Endothelial cell of umbilical vein (primary cell): ENCODE measurements at regions not wholly inside any gene's neighbourhood (a gene's known extent, or its start where the extent isn't known, plus 50 kb on each side); places are given as distances from the start of the nearest gene placed in this dataset.

Experiments
- BruUV-seq: library from RNA; stranded (reverse); fragments of 400-500 nt; replicated peaks from 2 replicates; lab custom pipeline; 2021; lab: Mats Ljungman, UMichigan
- CTCF ChIA-PET: fragments of 300-600, 350-600 bp; sonication (Branson Sonifier 250); formaldehyde crosslinking; loops from one replicate; lab custom pipeline; 2021; ENCODE audit warnings: antibody characterized with exemption, inconsistent platforms; lab: Charles Lee
- POLR2A ChIA-PET: fragments of 300-600, 350-600 bp; sonication (Branson Sonifier 250); formaldehyde crosslinking; loops from one replicate; lab custom pipeline; 2021; ENCODE audit warnings: antibody characterized with exemption, inconsistent platforms; lab: Charles Lee
- DNase-seq: peaks from one replicate; pipeline ENCODE4 v3.0.0-alpha.2; 2011; ENCODE audit warnings: low read depth, low spot score
- FAIRE-seq: peaks from 2 replicates; lab custom pipeline; 2011; peaks lifted over from hg19 to GRCh38; lab: Jason Lieb, UNC
- H2AFZ ChIP-seq: 2 replicates; pipeline ENCODE4 v1.6.0; 2012; ENCODE audit warnings: low read depth, low read length, control low read depth, inconsistent platforms
- H3K27ac ChIP-seq: 2 replicates; pipeline ENCODE4 v1.5.1; 2011; ENCODE audit warnings: low read depth, mild to moderate bottlenecking, control low read depth, low read length, moderate library complexity; ENCODE audit not compliant: insufficient read depth
- H3K27me3 ChIP-seq, 2 experiments: 2 replicates each; pipeline versions ENCODE4 v1.6.0 to v1.6.1; 2011; ENCODE audit warnings: low read length in 2 of 2, mixed read lengths in 1 of 2; ENCODE audit not compliant: control insufficient read depth in 2 of 2, insufficient read depth in 2 of 2
- H3K36me3 ChIP-seq, 2 experiments: 2 replicates in 1 of 2; 3 replicates in 1 of 2; pipeline ENCODE4 v1.5.1; 2011; ENCODE audit warnings: low read length in 2 of 2, mild to moderate bottlenecking in 1 of 2, moderate library complexity in 1 of 2; ENCODE audit not compliant: control insufficient read depth in 2 of 2, insufficient read depth in 2 of 2; ENCODE audit errors: extremely low read depth in 1 of 2
- H3K4me1 ChIP-seq: 3 replicates; pipeline ENCODE4 v1.5.1; 2011; ENCODE audit warnings: mild to moderate bottlenecking, low read length; ENCODE audit not compliant: control insufficient read depth, insufficient read depth; ENCODE audit errors: extremely low read depth
- H3K4me2 ChIP-seq: 2 replicates; pipeline ENCODE4 v1.6.1; 2011; ENCODE audit warnings: low read length, control low read depth, mixed read lengths; ENCODE audit not compliant: insufficient read depth
- H3K4me3 ChIP-seq, 3 experiments: fragments of 200-600 bp in 1 of 3; sonication (generic), shearing (Covaris generic) in 1 of 3; replicated peaks in 1 of 3; 2 replicates each; pipeline ENCODE4 v1.5.1; 2011 to 2016; ENCODE audit warnings: control low read depth in 3 of 3, low read length in 3 of 3, mild to moderate bottlenecking in 2 of 3, inconsistent platforms in 1 of 3, low read depth in 1 of 3, moderate library complexity in 1 of 3; ENCODE audit not compliant: insufficient read depth in 1 of 3
- H3K79me2 ChIP-seq: 2 replicates; pipeline ENCODE4 v1.6.0; 2012; ENCODE audit warnings: low read length, inconsistent platforms; ENCODE audit not compliant: control insufficient read depth, insufficient read depth
- H3K9ac ChIP-seq: replicated peaks from 2 replicates; pipeline ENCODE3; 2011; ENCODE audit warnings: low read length, control low read depth; ENCODE audit not compliant: insufficient read depth; ENCODE audit errors: extremely low read depth
- H3K9me1 ChIP-seq: replicated peaks from 3 replicates; pipeline ENCODE4 v1.6.0; 2011; ENCODE audit warnings: mild to moderate bottlenecking, low read length; ENCODE audit not compliant: control insufficient read depth, insufficient read depth; ENCODE audit errors: extremely low read depth
- H3K9me3 ChIP-seq: replicated peaks from 2 replicates; pipeline ENCODE4 v1.5.1; 2012; ENCODE audit warnings: low read length, inconsistent platforms; ENCODE audit not compliant: control insufficient read depth, insufficient read depth
- H4K20me1 ChIP-seq: replicated peaks from 2 replicates; pipeline ENCODE3; 2011; ENCODE audit warnings: mild to moderate bottlenecking, low read length; ENCODE audit not compliant: control insufficient read depth, insufficient read depth; ENCODE audit errors: extremely low read depth
- CTCF ChIP-seq, 2 donors: IDR thresholded peaks; 1 replicate in 1 of 2; 2 replicates in 1 of 2; pipeline ENCODE4 v1.5.1; 2011; ENCODE audit warnings: low read length in 2 of 2, mild to moderate bottlenecking in 2 of 2, moderate library complexity in 2 of 2, control low read depth in 1 of 2, inconsistent platforms in 1 of 2, low read depth in 1 of 2; ENCODE audit not compliant: insufficient read depth in 1 of 2; ENCODE audit errors: extremely low read depth in 1 of 2
- EZH2 ChIP-seq: IDR thresholded peaks from 2 replicates; pipeline ENCODE4 v1.6.1; 2012; ENCODE audit warnings: borderline replicate concordance, low read depth, mild to moderate bottlenecking, moderate library complexity, low read length, inconsistent platforms; ENCODE audit not compliant: severe bottlenecking
- FOS ChIP-seq: IDR thresholded peaks from 2 replicates; pipeline ENCODE4 v1.6.1; 2011; ENCODE audit warnings: mild to moderate bottlenecking, low read length, moderate library complexity, borderline replicate concordance; ENCODE audit not compliant: insufficient read depth
- GATA2 ChIP-seq: IDR thresholded peaks from 2 replicates; pipeline ENCODE4 v1.7.0; 2011; ENCODE audit warnings: low read depth, mild to moderate bottlenecking, moderate library complexity, mixed read lengths, low read length; ENCODE audit not compliant: insufficient read length, insufficient read depth
- JUN ChIP-seq: IDR thresholded peaks from 2 replicates; pipeline ENCODE4 v1.6.1; 2011; ENCODE audit warnings: borderline replicate concordance, low read depth; ENCODE audit not compliant: insufficient read length, insufficient read depth
- MAX ChIP-seq: IDR thresholded peaks from 2 replicates; pipeline ENCODE4 v1.6.1; 2011; ENCODE audit not compliant: insufficient read depth, insufficient read length
- MYC ChIP-seq: IDR thresholded peaks from one replicate; pipeline ENCODE4 v1.6.1; 2011; ENCODE audit warnings: mild to moderate bottlenecking, low read depth, low read length
- POLR2A ChIP-seq: IDR thresholded peaks from 2 replicates; pipeline ENCODE4 v1.6.1; 2012; ENCODE audit warnings: low read depth, mild to moderate bottlenecking, control low read depth, low read length
- POLR2AphosphoS5 ChIP-seq: IDR thresholded peaks from 2 replicates; pipeline ENCODE4 v1.6.1; 2012; ENCODE audit warnings: low read depth, mild to moderate bottlenecking, control low read depth, low read length, moderate library complexity; ENCODE audit not compliant: insufficient read depth
- dilution Hi-C: fragments of 300-500 bp; cut with MboI; formaldehyde crosslinking; loops from one replicate; pipeline ENCODE4 v1.15.0; 2019; ENCODE audit warnings: low sequenced_read_pairs; ENCODE audit not compliant: extremely low pct_ligation_motif_present
- intact Hi-C: fragments of 100-400 bp; cut with micrococcal nuclease; formaldehyde crosslinking; loops from one replicate; pipeline ENCODE4 v1.10.0; 2022

DNA sequence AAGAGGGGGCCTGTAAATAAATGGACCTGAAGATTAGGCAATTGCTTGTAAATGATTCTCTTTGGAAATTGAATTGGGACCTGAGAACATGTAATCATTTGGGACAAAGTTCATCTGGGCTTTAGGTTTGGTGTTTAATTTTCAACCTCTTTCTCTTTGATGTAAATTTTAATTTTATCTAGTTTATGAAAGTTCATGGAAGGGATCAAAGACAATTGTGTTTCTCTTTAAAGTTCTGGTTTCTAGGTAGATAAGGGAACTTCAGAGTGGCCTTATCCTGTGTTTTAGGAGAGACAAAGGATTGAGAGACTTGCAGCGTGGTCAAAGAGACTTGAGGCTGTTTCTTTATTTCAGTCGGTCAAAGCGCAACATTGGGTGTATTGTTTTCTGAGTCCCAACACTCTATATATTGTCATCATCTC is 1108.3 kb downstream of the TBL1XR1 start:
- H4K20me1 ChIP-seq: no peaks in the 10 kb centered on the region
- no peaks in the 10 kb centered on the region for H3K27me3 ChIP-seq
- no TSS peak for BruUV-seq
- H3K9me1 ChIP-seq: no peaks in the 10 kb centered on the region
- H3K9me3 ChIP-seq: no peaks in the 10 kb centered on the region
- H3K79me2 ChIP-seq: no peaks in the 10 kb centered on the region
- H3K4me1 ChIP-seq: no peaks in the 10 kb centered on the region
- H3K27ac ChIP-seq: no peak overlapping the region
- TF ChIP-seq CTCF (IDR thresholded peaks at IDR 0.05; ENCODE audit: extremely low read depth in 1 of 2, insufficient read depth in 1 of 2, low read depth in 1 of 2, low read length in 2 of 2) (no peak), MYC (no peak), FOS (no peak), GATA2 (no peak), POLR2AphosphoS5 (no peak), MAX (no peak), EZH2 (no peak), POLR2A (no peak), JUN (no peak)
- no peaks in the 10 kb centered on the region for H3K36me3 ChIP-seq
- DNase-seq (no peak), FAIRE-seq (no peak)
- CTCF ChIA-PET: no interaction called here
- H3K9ac ChIP-seq: no peak overlapping the region
- POLR2A ChIA-PET: no interaction called here
- no peak overlapping the region for H2AFZ ChIP-seq
- intact Hi-C loops (no loop called here), dilution Hi-C loops (no loop called here)
- no peak overlapping the region for H3K4me3 ChIP-seq
- no peak overlapping the region for H3K4me2 ChIP-seq
